ENCODE measurements at regions not wholly inside any gene's neighbourhood (a gene's known extent, or its start where the extent isn't known, plus 50 kb on each side); places are given as distances from the start of the nearest gene placed in this dataset.

DNA sequence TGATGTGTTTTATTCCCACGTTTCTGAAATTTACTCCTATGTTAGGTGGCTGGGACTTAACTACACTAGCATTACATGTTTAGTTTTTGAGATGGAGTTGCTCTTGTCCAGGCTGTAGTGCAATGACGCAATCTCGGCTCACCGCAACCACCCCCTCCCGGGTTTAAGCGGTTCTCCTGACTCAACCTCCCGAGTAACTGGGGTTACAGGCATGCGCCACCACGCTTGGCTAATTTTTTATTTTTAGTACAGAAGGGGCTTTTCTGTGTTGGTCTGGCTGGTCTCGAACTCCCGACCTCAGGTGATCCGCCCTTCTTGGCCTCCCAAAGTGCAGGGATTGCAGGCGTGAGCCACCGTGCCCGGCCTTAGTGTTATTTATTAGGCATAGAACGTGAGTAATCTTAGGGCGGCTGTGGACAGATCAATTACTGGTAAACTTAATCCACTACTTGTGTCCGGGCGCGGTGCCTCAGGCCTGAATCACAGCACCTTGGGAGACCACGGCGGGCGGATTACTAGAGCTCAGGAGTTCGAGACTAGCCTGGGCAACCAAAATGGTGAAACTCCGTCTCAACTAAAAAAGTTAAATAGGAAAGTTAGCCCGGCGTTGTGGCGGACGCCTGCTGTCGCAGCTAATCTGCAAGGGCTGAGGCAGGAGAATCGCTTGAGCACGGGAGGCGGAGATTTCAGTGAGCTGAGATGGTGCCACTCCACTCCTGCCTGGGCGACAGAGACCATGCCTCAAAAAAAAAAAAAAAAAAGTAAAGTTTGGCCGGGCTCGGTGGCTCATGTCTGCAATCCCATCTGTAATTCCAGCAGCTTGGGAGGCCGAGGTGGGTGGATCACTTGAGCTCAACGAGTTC, 123.7 kb upstream of the BTN3A2 start:
- Mint-ChIP-seq H3K4me3 (peak overlapping the region; percentile 70), H3K27ac (peak overlapping the region; percentile 91), H3K9me3 (no peaks in the 10 kb centered on the region), H3K4me1 (ENCODE audit: low read depth) (peaks cover 17% of the 10 kb centered on the region), H3K36me3 (peaks cover 11% of the 10 kb centered on the region), H3K27me3 (peaks cover 4% of the 10 kb centered on the region)
- intact Hi-C loops (cut with micrococcal nuclease): loop anchor here (2.0 kb wide), 2 partner anchors 32 to 118 kb away; a partner anchor contains a TSS
- peak; percentile 90 for DNase-seq
- POLR2A ChIA-PET: interaction anchor here (1.0 to 3.7 kb wide), 8 partner anchors 9 to 44 kb away, joined by 3 to 21 read pairs (median 6); a partner anchor contains a TSS
- CTCF ChIA-PET: no interaction called here

DNA sequence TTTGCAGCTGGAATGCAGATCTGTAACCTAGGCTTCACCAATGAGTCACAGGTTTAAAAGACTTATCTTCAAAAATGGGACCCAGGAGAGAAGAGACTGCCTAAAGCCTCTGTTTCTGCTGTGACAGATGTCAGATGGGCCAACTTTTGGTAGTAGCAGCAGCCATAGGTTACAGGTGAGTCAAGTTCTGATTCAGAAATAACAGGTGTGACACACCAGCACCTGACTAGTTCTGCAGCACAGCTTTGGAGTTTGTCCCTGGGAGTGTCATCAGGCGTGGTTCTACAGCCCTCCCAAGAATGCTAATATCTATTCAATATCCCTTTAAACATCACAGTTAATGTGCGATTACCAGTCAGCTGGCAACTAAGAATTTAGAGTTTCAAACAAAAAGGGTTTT, 121.9 kb upstream of the BTN3A2 start:
- DNase-seq: no peak
- no peak overlapping the region for H3K27ac Mint-ChIP-seq
- peaks cover 17% of the 10 kb centered on the region for H3K4me1 Mint-ChIP-seq (ENCODE audit: low read depth)
- intact Hi-C loops (cut with micrococcal nuclease): no loop called here
- H3K4me3 Mint-ChIP-seq: no peak overlapping the region
- ChIA-PET CTCF (interaction anchor here (0.9 to 1.2 kb wide), 3 partner anchors 8 to 67 kb away, joined by 3 to 4 read pairs (median 3); a partner anchor contains a TSS), POLR2A (interaction anchor here (0.8 to 3.7 kb wide), 5 partner anchors 9 to 44 kb away, joined by 3 to 21 read pairs (median 13); a partner anchor contains a TSS)
- H3K27me3 Mint-ChIP-seq: peaks cover 4% of the 10 kb centered on the region
- no peaks in the 10 kb centered on the region for H3K9me3 Mint-ChIP-seq
- peaks cover 11% of the 10 kb centered on the region for H3K36me3 Mint-ChIP-seq

GRCh38 chr6:26243752-26244151, 121.2 kb upstream of the BTN3A2 start:
- CTCF ChIA-PET: interaction anchor here (1.1 kb wide), 1 partner anchor 27 kb away, joined by 3 read pairs; no protein-coding TSS in a partner anchor
- POLR2A ChIA-PET: interaction anchor here (0.8 to 3.7 kb wide), 3 partner anchors 9 to 27 kb away, joined by 3 to 20 read pairs (median 13); a partner anchor contains a TSS
- no peak for DNase-seq
- Mint-ChIP-seq H3K27ac (no peak overlapping the region), H3K36me3 (peaks cover 11% of the 10 kb centered on the region), H3K4me3 (no peak overlapping the region), H3K9me3 (no peaks in the 10 kb centered on the region), H3K4me1 (ENCODE audit: low read depth) (peaks cover 21% of the 10 kb centered on the region), H3K27me3 (peaks cover 4% of the 10 kb centered on the region)
- intact Hi-C loops (cut with micrococcal nuclease): no loop called here

- ChIA-PET CTCF (no interaction called here), POLR2A (no interaction called here)
- Mint-ChIP-seq H3K9me3 (no peaks in the 10 kb centered on the region), H3K27ac (no peak overlapping the region), H3K4me3 (no peak overlapping the region), H3K27me3 (no peaks in the 10 kb centered on the region), H3K4me1 (ENCODE audit: low read depth) (peaks cover 19% of the 10 kb centered on the region), H3K36me3 (peaks cover 5% of the 10 kb centered on the region)
- intact Hi-C loops (cut with micrococcal nuclease): no loop called here
- DNase-seq: no peak
These were observed 118.9 kb upstream of the BTN3A2 start for GRCh38 chr6:26246058-26246457.

DNA sequence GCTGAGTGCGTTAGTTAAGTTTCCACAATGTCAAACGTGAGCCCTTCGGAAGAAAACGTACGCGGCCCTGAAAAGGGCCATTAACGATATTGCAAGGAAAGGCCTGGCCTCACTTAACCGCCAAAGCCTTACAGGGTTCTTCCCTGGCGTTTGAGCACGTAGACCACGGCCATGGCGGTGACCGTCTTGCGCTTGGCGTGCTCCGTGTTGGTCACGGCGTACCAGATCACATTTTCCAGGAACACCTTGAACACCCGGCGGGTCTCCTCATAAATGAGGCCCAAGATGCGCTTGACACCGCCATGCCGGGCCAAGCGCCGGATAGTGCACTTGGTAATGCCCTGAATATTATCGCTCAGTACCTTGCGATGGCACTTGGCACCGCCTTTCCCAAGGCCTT, 118.4 kb upstream of the BTN3A2 start:
- DNase-seq: no peak
- intact Hi-C loops (cut with micrococcal nuclease): no loop called here
- Mint-ChIP-seq H3K4me1 (ENCODE audit: low read depth) (peaks cover 15% of the 10 kb centered on the region), H3K27ac (no peak overlapping the region), H3K4me3 (no peak overlapping the region), H3K36me3 (peaks cover 2% of the 10 kb centered on the region), H3K9me3 (no peaks in the 10 kb centered on the region), H3K27me3 (no peaks in the 10 kb centered on the region)
- POLR2A ChIA-PET: no interaction called here
- CTCF ChIA-PET: no interaction called here

DNA sequence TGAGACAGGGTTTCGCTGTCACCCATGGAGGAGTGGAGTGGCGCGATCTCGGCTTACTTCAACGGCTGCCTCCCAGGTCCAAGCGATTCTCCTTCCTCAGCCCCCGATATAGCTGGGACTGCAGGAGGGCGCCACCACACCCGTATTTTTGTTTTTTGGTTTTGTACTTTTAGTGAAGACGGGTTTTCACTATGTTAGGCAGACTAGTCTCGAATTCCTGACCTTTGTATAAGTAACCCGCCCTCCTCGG, 115.4 kb upstream of the BTN3A2 start:
- Mint-ChIP-seq H3K36me3 (peaks cover 2% of the 10 kb centered on the region), H3K4me1 (ENCODE audit: low read depth) (peaks cover 22% of the 10 kb centered on the region), H3K27me3 (no peaks in the 10 kb centered on the region), H3K27ac (peak overlapping the region; percentile 99), H3K9me3 (no peaks in the 10 kb centered on the region), H3K4me3 (peak overlapping the region; percentile 82)
- ChIA-PET POLR2A (interaction anchor here (1.0 to 4.0 kb wide), 15 partner anchors 9 to 1560 kb away, joined by 3 to 61 read pairs (median 9); a partner anchor contains a TSS), CTCF (interaction anchor here (1.0 to 3.8 kb wide), 9 partner anchors 9 to 66 kb away, joined by 3 to 49 read pairs (median 4); a partner anchor contains a TSS)
- no peak for DNase-seq
- intact Hi-C loops (cut with micrococcal nuclease): loop anchor here (1.0 kb wide), 1 partner anchor 45 kb away; a partner anchor contains a TSS

- peak; percentile 84 for DNase-seq
- H3K9me3 Mint-ChIP-seq: no peaks in the 10 kb centered on the region
- H3K4me1 Mint-ChIP-seq (ENCODE audit: low read depth): peaks cover 22% of the 10 kb centered on the region
- H3K27me3 Mint-ChIP-seq: no peaks in the 10 kb centered on the region
- ChIA-PET POLR2A (interaction anchor here (0.8 to 4.0 kb wide), 25 partner anchors 9 to 1561 kb away, joined by 3 to 61 read pairs (median 6); a partner anchor contains a TSS), CTCF (interaction anchor here (0.8 to 3.8 kb wide), 16 partner anchors 9 to 1586 kb away, joined by 3 to 49 read pairs (median 4); a partner anchor contains a TSS)
- H3K36me3 Mint-ChIP-seq: peaks cover 2% of the 10 kb centered on the region
- H3K27ac Mint-ChIP-seq: peak overlapping the region; percentile 99
- H3K4me3 Mint-ChIP-seq: peak overlapping the region; percentile 82
- intact Hi-C loops (cut with micrococcal nuclease): loop anchor here (1.0 to 2.0 kb wide), 7 partner anchors 10 to 75 kb away; a partner anchor contains a TSS
These were observed 114.9 kb upstream of the BTN3A2 start for GRCh38 chr6:26249957-26250697.

DNA sequence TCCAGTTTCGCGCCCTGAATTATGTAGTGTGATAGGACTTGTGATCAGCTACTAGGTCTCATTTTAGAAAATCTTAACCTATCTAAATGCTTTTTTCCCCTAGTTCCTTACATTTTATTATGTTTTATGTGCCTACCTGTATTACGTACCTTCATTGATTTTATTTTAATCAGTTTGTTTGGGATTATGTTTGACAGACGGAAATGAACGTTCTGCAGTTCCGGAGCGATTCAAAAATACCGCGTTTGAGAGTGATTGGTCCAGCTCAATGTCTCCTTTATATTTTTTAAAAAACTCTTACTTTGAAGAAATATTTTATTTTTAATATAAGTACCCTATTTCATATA, 114.3 kb upstream of the BTN3A2 start:
- POLR2A ChIA-PET: interaction anchor here (0.8 to 4.0 kb wide), 23 partner anchors 10 to 1560 kb away, joined by 3 to 61 read pairs (median 6); a partner anchor contains a TSS
- CTCF ChIA-PET: interaction anchor here (0.8 to 3.8 kb wide), 17 partner anchors 8 to 1586 kb away, joined by 3 to 49 read pairs (median 4); a partner anchor contains a TSS
- Mint-ChIP-seq H3K4me1 (ENCODE audit: low read depth) (peaks cover 22% of the 10 kb centered on the region), H3K36me3 (peaks cover 2% of the 10 kb centered on the region), H3K4me3 (peak overlapping the region; percentile 82), H3K27ac (peak overlapping the region; percentile 99), H3K9me3 (no peaks in the 10 kb centered on the region), H3K27me3 (no peaks in the 10 kb centered on the region)
- intact Hi-C loops (cut with micrococcal nuclease): loop anchor here (1.0 to 2.0 kb wide), 7 partner anchors 10 to 76 kb away; a partner anchor contains a TSS
- DNase-seq: peak; percentile 48

DNA sequence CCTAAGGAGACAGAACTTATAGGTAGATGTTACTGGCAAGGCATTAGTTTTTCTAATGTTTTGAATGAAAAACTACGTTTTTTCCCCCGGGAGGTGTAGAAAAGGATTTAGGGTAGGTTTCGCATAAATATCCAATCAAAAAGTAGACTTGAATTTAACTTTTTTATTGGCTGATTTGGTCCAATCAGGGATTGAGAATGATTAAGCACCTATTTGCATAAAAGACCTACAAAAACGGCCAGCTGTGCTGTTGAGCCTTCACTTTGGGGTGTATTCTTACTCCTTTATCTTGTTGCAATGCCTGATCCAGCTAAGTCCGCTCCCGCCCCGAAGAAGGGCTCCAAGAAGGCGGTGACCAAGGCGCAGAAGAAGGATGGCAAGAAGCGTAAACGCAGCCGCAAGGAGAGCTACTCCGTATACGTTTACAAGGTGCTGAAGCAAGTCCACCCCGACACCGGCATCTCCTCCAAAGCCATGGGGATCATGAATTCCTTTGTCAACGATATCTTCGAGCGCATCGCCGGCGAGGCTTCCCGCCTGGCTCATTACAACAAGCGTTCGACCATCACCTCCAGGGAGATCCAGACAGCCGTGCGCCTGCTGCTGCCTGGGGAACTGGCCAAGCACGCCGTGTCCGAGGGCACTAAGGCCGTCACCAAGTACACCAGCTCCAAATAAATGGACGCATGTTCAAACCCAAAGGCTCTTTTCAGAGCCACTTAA, 113.5 kb upstream of the BTN3A2 start:
- POLR2A ChIA-PET: interaction anchor here (0.9 to 4.0 kb wide), 19 partner anchors 11 to 1559 kb away, joined by 3 to 61 read pairs (median 7); a partner anchor contains a TSS

GRCh38 chr6:26252077-26252472, 112.9 kb upstream of the BTN3A2 start:
- ChIA-PET CTCF (interaction anchor here (0.6 to 3.8 kb wide), 8 partner anchors 9 to 317 kb away, joined by 3 to 49 read pairs (median 7); a partner anchor contains a TSS), POLR2A (interaction anchor here (0.9 to 4.0 kb wide), 9 partner anchors 14 to 895 kb away, joined by 3 to 61 read pairs (median 11); a partner anchor contains a TSS)
- H3K36me3 Mint-ChIP-seq: peaks cover 2% of the 10 kb centered on the region
- H3K27ac Mint-ChIP-seq: peak overlapping the region; percentile 99
- H3K4me3 Mint-ChIP-seq: peak overlapping the region; percentile 82
- no peaks in the 10 kb centered on the region for H3K9me3 Mint-ChIP-seq
- peaks cover 22% of the 10 kb centered on the region for H3K4me1 Mint-ChIP-seq (ENCODE audit: low read depth)
- DNase-seq: no peak
- H3K27me3 Mint-ChIP-seq: no peaks in the 10 kb centered on the region
- intact Hi-C loops (cut with micrococcal nuclease): no loop called here

More for the DNA sequence above, 113.5 kb upstream of the BTN3A2 start:
- peaks cover 22% of the 10 kb centered on the region for H3K4me1 Mint-ChIP-seq (ENCODE audit: low read depth)
- H3K27ac Mint-ChIP-seq: peak overlapping the region; percentile 99
- H3K36me3 Mint-ChIP-seq: peaks cover 2% of the 10 kb centered on the region
- peak overlapping the region; percentile 82 for H3K4me3 Mint-ChIP-seq
- DNase-seq: peak; percentile 85
- H3K27me3 Mint-ChIP-seq: no peaks in the 10 kb centered on the region
- CTCF ChIA-PET: interaction anchor here (0.7 to 3.8 kb wide), 10 partner anchors 9 to 223 kb away, joined by 3 to 49 read pairs (median 6); a partner anchor contains a TSS
- no peaks in the 10 kb centered on the region for H3K9me3 Mint-ChIP-seq
- intact Hi-C loops (cut with micrococcal nuclease): loop anchor here (1.0 to 2.0 kb wide), 4 partner anchors 34 to 77 kb away; a partner anchor contains a TSS

DNA sequence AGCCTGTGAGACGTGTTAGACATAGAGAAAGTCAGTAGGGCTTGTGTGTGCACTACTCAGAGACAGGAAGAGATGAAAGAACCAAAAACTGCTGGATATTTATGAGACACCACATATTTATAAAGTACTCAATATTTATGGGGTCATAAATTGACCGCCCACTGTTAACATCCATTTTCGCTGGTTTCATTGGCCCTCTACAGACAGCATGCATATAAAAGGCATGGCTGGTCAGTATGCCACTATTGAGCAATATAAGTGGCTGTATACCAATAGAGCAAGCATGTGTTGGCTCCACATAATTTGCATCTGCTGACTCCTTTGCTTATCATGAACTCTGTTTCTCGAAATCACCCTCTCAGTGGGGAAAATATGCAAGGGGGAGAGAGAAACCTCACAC, 110.3 kb upstream of the BTN3A2 start:
- H3K36me3 Mint-ChIP-seq: peaks cover 2% of the 10 kb centered on the region
- H3K4me1 Mint-ChIP-seq (ENCODE audit: low read depth): peaks cover 13% of the 10 kb centered on the region
- H3K27ac Mint-ChIP-seq: no peak overlapping the region
- no peak for DNase-seq
- CTCF ChIA-PET: no interaction called here
- intact Hi-C loops (cut with micrococcal nuclease): no loop called here
- POLR2A ChIA-PET: interaction anchor here (4.8 kb wide), 1 partner anchor 17 kb away, joined by 27 read pairs; a partner anchor contains a TSS
- H3K4me3 Mint-ChIP-seq: no peak overlapping the region
- no peaks in the 10 kb centered on the region for H3K9me3 Mint-ChIP-seq
- no peaks in the 10 kb centered on the region for H3K27me3 Mint-ChIP-seq
